ENCODE measurements at regions not wholly inside any gene's neighbourhood (a gene's known extent, or its start where the extent isn't known, plus 50 kb on each side); places are given as distances from the start of the nearest gene placed in this dataset.

GRCh38 chr3:59277816-59278215 lies 228.0 kb upstream of the CFAP20DC start:
- ATAC-seq (no peak), DNase-seq (no peak)
- Histone ChIP-seq H3K9me3 (ENCODE audit: control insufficient read depth in 2 of 3, low read length in 3 of 3) (no peaks in the 10 kb centered on the region), H3K36me3 (ENCODE audit: control insufficient read depth in 2 of 3, insufficient read depth in 3 of 3, low read length in 3 of 3) (no peaks in the 10 kb centered on the region), H3K27me3 (ENCODE audit: control insufficient read depth in 2 of 2, insufficient read depth in 2 of 2, low read length in 2 of 2) (no peaks in the 10 kb centered on the region), H3K4me3 (ENCODE audit: low read length) (no peak overlapping the region), H3K4me1 (ENCODE audit: control insufficient read depth in 2 of 2, insufficient read depth in 2 of 2, low read length in 2 of 2) (no peaks in the 10 kb centered on the region), H3K27ac (ENCODE audit: low read depth, low read length) (no peak overlapping the region)
- intact Hi-C loops (cut with micrococcal nuclease) = no loop called here
- Mint-ChIP-seq H3K27me3 (peaks cover 0 to 8% (median 0%) of the 10 kb centered on the region in 5 donors), H3K36me3 (no peaks in the 10 kb centered on the region), H3K4me3 (no peak overlapping the region), H3K27ac (no peak overlapping the region), H3K4me1 (peaks cover 0 to 3% (median 0%) of the 10 kb centered on the region in 7 donors), H3K9me3 (peaks cover 0 to 6% (median 0%) of the 10 kb centered on the region in 11 donors)
- ChIA-PET CTCF (no interaction called here), POLR2A (no interaction called here)

GRCh38 chr3:59277201-59277600 lies 227.4 kb upstream of the CFAP20DC start:
- Mint-ChIP-seq H3K36me3 (no peaks in the 10 kb centered on the region), H3K4me3 (no peak overlapping the region), H3K27ac (no peak overlapping the region), H3K9me3 (peaks cover 0 to 5% (median 0%) of the 10 kb centered on the region in 11 donors), H3K4me1 (peaks cover 0 to 4% (median 0%) of the 10 kb centered on the region in 7 donors), H3K27me3 (peaks cover 0 to 8% (median 0%) of the 10 kb centered on the region in 5 donors)
- Histone ChIP-seq H3K27ac (ENCODE audit: low read depth, low read length) (no peak overlapping the region), H3K9me3 (ENCODE audit: control insufficient read depth in 2 of 3, low read length in 3 of 3) (no peaks in the 10 kb centered on the region), H3K4me3 (ENCODE audit: low read length) (no peak overlapping the region), H3K27me3 (ENCODE audit: control insufficient read depth in 2 of 2, insufficient read depth in 2 of 2, low read length in 2 of 2) (no peaks in the 10 kb centered on the region), H3K36me3 (ENCODE audit: control insufficient read depth in 2 of 3, insufficient read depth in 3 of 3, low read length in 3 of 3) (no peaks in the 10 kb centered on the region), H3K4me1 (ENCODE audit: control insufficient read depth in 2 of 2, insufficient read depth in 2 of 2, low read length in 2 of 2) (no peaks in the 10 kb centered on the region)
- DNase-seq (no peak), ATAC-seq (no peak)
- CTCF ChIA-PET = interaction anchor here (0.6 kb wide), 1 partner anchor 12 kb away, joined by 3 read pairs; no protein-coding TSS in a partner anchor
- intact Hi-C loops (cut with micrococcal nuclease) = no loop called here
- POLR2A ChIA-PET = no interaction called here

GRCh38 chr3:59273976-59274375 lies 224.2 kb upstream of the CFAP20DC start:
- H3K27me3 ChIP-seq (ENCODE audit: control insufficient read depth in 2 of 2, insufficient read depth in 2 of 2, low read length in 2 of 2) = no peaks in the 10 kb centered on the region
- no peaks in the 10 kb centered on the region for H3K4me1 ChIP-seq (ENCODE audit: control insufficient read depth in 2 of 2, insufficient read depth in 2 of 2, low read length in 2 of 2)
- ATAC-seq (no peak), DNase-seq (no peak)
- no peaks in the 10 kb centered on the region for H3K36me3 ChIP-seq (ENCODE audit: control insufficient read depth in 2 of 3, insufficient read depth in 3 of 3, low read length in 3 of 3)
- Mint-ChIP-seq H3K4me3 (no peak overlapping the region), H3K4me1 (peaks cover 0 to 2% (median 0%) of the 10 kb centered on the region in 7 donors), H3K27me3 (peaks cover 0 to 3% (median 0%) of the 10 kb centered on the region in 5 donors), H3K36me3 (no peaks in the 10 kb centered on the region), H3K27ac (no peak overlapping the region), H3K9me3 (no peaks in the 10 kb centered on the region)
- intact Hi-C loops (cut with micrococcal nuclease) = no loop called here
- no peak overlapping the region for H3K27ac ChIP-seq (ENCODE audit: low read depth, low read length)
- H3K4me3 ChIP-seq (ENCODE audit: low read length) = no peak overlapping the region
- ChIA-PET CTCF (no interaction called here), POLR2A (no interaction called here)
- H3K9me3 ChIP-seq (ENCODE audit: control insufficient read depth in 2 of 3, low read length in 3 of 3) = no peaks in the 10 kb centered on the region

GRCh38 chr3:59271971-59272370 lies 222.1 kb upstream of the CFAP20DC start:
- no peak for ATAC-seq
- no peaks in the 10 kb centered on the region for H3K9me3 Mint-ChIP-seq
- CTCF ChIA-PET = no interaction called here

GRCh38 chr3:59270921-59271320 lies 221.1 kb upstream of the CFAP20DC start:
- CTCF ChIA-PET = no interaction called here
- DNase-seq = no peak

More at GRCh38 chr3:59271971-59272370, 222.1 kb upstream of the CFAP20DC start:
- Mint-ChIP-seq H3K27ac (no peak overlapping the region), H3K4me3 (no peak overlapping the region), H3K4me1 (peaks cover 0 to 2% (median 0%) of the 10 kb centered on the region in 7 donors), H3K27me3 (no peaks in the 10 kb centered on the region), H3K36me3 (no peaks in the 10 kb centered on the region)
- no peak overlapping the region for H3K27ac ChIP-seq (ENCODE audit: low read depth, low read length)
- POLR2A ChIA-PET = no interaction called here
- no peaks in the 10 kb centered on the region for H3K27me3 ChIP-seq (ENCODE audit: control insufficient read depth in 2 of 2, insufficient read depth in 2 of 2, low read length in 2 of 2)
- DNase-seq = no peak
- H3K36me3 ChIP-seq (ENCODE audit: control insufficient read depth in 2 of 3, insufficient read depth in 3 of 3, low read length in 3 of 3) = no peaks in the 10 kb centered on the region
- H3K4me3 ChIP-seq (ENCODE audit: low read length) = no peak overlapping the region
- no peaks in the 10 kb centered on the region for H3K4me1 ChIP-seq (ENCODE audit: control insufficient read depth in 2 of 2, insufficient read depth in 2 of 2, low read length in 2 of 2)
- no peaks in the 10 kb centered on the region for H3K9me3 ChIP-seq (ENCODE audit: control insufficient read depth in 2 of 3, low read length in 3 of 3)
- intact Hi-C loops (cut with micrococcal nuclease) = no loop called here

GRCh38 chr3:59270209-59270608 lies 220.4 kb upstream of the CFAP20DC start:
- H3K4me3 Mint-ChIP-seq = no peak overlapping the region
- ChIA-PET POLR2A (no interaction called here), CTCF (no interaction called here)
- ATAC-seq = no peak
- Histone ChIP-seq H3K27me3 (ENCODE audit: control insufficient read depth in 2 of 2, insufficient read depth in 2 of 2, low read length in 2 of 2) (no peaks in the 10 kb centered on the region), H3K27ac (ENCODE audit: low read depth, low read length) (no peak overlapping the region), H3K4me3 (ENCODE audit: low read length) (no peak overlapping the region), H3K9me3 (ENCODE audit: control insufficient read depth in 2 of 3, low read length in 3 of 3) (no peaks in the 10 kb centered on the region), H3K4me1 (ENCODE audit: control insufficient read depth in 2 of 2, insufficient read depth in 2 of 2, low read length in 2 of 2) (no peaks in the 10 kb centered on the region), H3K36me3 (ENCODE audit: control insufficient read depth in 2 of 3, insufficient read depth in 3 of 3, low read length in 3 of 3) (no peaks in the 10 kb centered on the region)
- H3K36me3 Mint-ChIP-seq = peaks cover 0 to 4% (median 0%) of the 10 kb centered on the region in 5 donors
- no peak for DNase-seq
- H3K4me1 Mint-ChIP-seq = peaks cover 0 to 2% (median 0%) of the 10 kb centered on the region in 7 donors
- intact Hi-C loops (cut with micrococcal nuclease) = no loop called here
- no peaks in the 10 kb centered on the region for H3K27me3 Mint-ChIP-seq
- H3K9me3 Mint-ChIP-seq = peaks cover 0 to 5% (median 0%) of the 10 kb centered on the region in 11 donors
- no peak overlapping the region for H3K27ac Mint-ChIP-seq

More at GRCh38 chr3:59270921-59271320, 221.1 kb upstream of the CFAP20DC start:
- Mint-ChIP-seq H3K36me3 (peaks cover 0 to 4% (median 0%) of the 10 kb centered on the region in 5 donors), H3K9me3 (peaks cover 0 to 5% (median 0%) of the 10 kb centered on the region in 11 donors), H3K27me3 (no peaks in the 10 kb centered on the region), H3K4me1 (peaks cover 0 to 2% (median 0%) of the 10 kb centered on the region in 7 donors), H3K27ac (no peak overlapping the region), H3K4me3 (no peak overlapping the region)
- no peaks in the 10 kb centered on the region for H3K4me1 ChIP-seq (ENCODE audit: control insufficient read depth in 2 of 2, insufficient read depth in 2 of 2, low read length in 2 of 2)
- no peak for ATAC-seq
- no peaks in the 10 kb centered on the region for H3K27me3 ChIP-seq (ENCODE audit: control insufficient read depth in 2 of 2, insufficient read depth in 2 of 2, low read length in 2 of 2)
- intact Hi-C loops (cut with micrococcal nuclease) = no loop called here
- no peaks in the 10 kb centered on the region for H3K36me3 ChIP-seq (ENCODE audit: control insufficient read depth in 2 of 3, insufficient read depth in 3 of 3, low read length in 3 of 3)
- H3K9me3 ChIP-seq (ENCODE audit: control insufficient read depth in 2 of 3, low read length in 3 of 3) = no peaks in the 10 kb centered on the region
- POLR2A ChIA-PET = no interaction called here
- H3K4me3 ChIP-seq (ENCODE audit: low read length) = no peak overlapping the region
- no peak overlapping the region for H3K27ac ChIP-seq (ENCODE audit: low read depth, low read length)

GRCh38 chr3:59268170-59268569 lies 218.3 kb upstream of the CFAP20DC start:
- DNase-seq (no peak), ATAC-seq (no peak)
- intact Hi-C loops (cut with micrococcal nuclease) = no loop called here
- Mint-ChIP-seq H3K27ac (no peak overlapping the region), H3K9me3 (peaks cover 0 to 20% (median 9%) of the 10 kb centered on the region in 11 donors), H3K4me1 (peaks cover 0 to 2% (median 0%) of the 10 kb centered on the region in 7 donors), H3K27me3 (no peaks in the 10 kb centered on the region), H3K36me3 (peaks cover 0 to 14% (median 4%) of the 10 kb centered on the region in 5 donors), H3K4me3 (no peak overlapping the region)
- no peak overlapping the region for H3K4me3 ChIP-seq (ENCODE audit: low read length)
- ChIA-PET POLR2A (no interaction called here), CTCF (no interaction called here)
- no peak overlapping the region for H3K27ac ChIP-seq (ENCODE audit: low read depth, low read length)
- no peaks in the 10 kb centered on the region for H3K4me1 ChIP-seq (ENCODE audit: control insufficient read depth in 2 of 2, insufficient read depth in 2 of 2, low read length in 2 of 2)
- no peaks in the 10 kb centered on the region for H3K9me3 ChIP-seq (ENCODE audit: control insufficient read depth in 2 of 3, low read length in 3 of 3)
- H3K36me3 ChIP-seq (ENCODE audit: control insufficient read depth in 2 of 3, insufficient read depth in 3 of 3, low read length in 3 of 3) = no peaks in the 10 kb centered on the region
- no peaks in the 10 kb centered on the region for H3K27me3 ChIP-seq (ENCODE audit: control insufficient read depth in 2 of 2, insufficient read depth in 2 of 2, low read length in 2 of 2)
